COLO668 (cell line): ENCODE measurements at regions not wholly inside any gene's neighbourhood (a gene's known extent, or its start where the extent isn't known, plus 50 kb on each side); places are given as distances from the start of the nearest gene placed in this dataset.
"Not testable (repeated sequence)": the region's sequence is repeated elsewhere in the genome, so short reads cannot be mapped to it uniquely, and the experiment has no call there.

Source experiments
- DNase-seq: peaks from one replicate; lab custom pipeline; 2025; ENCODE audit not compliant: unreplicated experiment; lab: John Stamatoyannopoulos, UW

DNA sequence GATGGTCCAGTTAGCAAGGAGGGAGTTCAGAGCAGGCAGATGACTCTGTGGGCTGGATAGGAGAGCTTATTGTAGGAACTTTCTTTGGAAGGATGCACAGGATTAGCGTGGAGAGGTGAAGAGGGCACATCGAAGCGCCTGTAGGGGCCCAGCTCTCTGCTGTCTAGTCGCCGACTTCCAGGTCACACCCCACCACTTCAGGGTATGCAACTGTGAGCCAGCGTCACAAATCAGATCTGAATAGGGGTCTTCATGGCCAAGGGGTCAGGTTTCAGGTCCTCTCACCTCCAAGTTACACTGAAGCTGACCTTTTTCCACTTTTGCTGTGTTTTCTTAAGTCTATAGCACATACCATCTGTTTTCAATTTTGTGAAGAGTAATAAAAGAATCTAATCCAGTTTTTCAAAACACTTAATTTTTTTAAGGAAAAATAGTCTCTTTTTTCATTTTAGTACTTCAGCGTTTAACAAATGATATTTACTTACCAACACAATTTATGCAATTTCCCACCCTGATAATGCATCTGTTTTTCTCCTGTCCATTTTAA lies 364.2 kb upstream of the CLINT1 start:
- no peak for DNase-seq

DNA sequence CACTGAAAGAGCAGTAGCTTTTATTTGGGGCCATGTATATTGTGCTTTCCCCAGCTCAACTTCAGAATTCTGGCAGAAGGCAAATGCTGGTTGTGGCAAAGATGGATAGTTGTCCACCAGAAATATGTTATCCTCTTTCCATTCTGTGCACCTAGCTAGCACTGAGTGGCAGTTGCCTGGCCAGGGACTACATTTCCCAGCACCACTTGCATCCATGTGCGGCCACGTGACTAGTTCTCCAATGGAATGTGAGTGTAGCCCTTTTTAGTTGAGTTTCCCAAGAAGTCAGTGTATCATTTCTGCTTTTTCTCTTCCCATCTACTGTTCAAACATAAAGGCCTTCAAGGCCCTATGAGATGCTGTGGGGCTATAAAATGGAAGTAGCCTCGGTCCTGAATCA lies 354.0 kb upstream of the CLINT1 start:
- no peak for DNase-seq

DNA sequence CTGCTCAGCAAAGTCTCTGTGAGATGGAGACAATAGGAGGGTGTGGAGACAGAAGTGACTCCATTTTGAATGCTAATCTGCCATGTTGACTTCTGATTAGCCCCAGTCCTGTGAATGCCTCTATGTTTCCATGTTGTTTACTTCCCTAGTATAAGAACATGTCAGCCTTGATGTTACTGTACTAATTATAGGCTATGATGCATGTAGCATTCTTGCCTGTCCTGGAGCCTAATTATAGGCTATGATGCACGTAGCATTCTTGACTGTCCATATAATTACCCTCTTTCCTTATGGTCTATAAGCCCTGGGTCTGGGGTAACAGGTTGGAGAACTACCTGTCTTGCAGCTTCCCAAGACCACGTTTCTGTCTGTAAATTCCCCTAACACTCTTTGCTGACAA lies 353.3 kb upstream of the CLINT1 start:
- DNase-seq = no peak

DNA sequence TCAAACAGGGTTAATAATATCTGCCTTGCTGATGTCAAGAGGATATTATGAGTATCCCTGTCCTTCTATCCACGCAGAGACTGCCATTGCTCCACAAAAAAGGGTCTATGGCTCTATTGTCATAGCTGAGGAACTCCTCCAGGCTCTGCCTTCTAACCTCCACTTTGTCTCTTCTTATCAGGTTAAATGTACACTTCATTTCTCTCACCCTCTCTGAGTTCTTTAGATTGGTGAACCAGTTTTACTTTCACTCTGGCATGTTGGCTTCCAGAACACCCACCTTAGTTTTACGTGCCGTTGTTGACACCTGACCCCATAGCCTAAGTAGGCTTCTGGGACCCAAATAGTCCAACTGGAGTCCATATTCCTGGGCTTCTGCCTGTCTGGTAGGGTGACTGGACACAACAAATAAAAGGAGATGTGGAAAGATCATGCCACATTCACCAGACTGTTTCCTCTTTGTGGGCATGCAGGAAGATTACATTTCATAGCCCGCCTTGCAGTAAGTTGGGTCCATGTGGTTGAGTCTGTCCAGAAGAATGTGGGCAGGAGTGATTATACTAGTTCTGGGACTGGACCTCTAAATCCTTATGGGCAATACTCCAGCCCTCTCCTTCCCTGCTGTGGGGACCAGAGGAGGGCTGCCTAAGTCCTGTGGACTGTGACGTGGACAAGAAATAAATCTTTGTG lies 350.4 kb upstream of the CLINT1 start:
- DNase-seq = no peak

DNA sequence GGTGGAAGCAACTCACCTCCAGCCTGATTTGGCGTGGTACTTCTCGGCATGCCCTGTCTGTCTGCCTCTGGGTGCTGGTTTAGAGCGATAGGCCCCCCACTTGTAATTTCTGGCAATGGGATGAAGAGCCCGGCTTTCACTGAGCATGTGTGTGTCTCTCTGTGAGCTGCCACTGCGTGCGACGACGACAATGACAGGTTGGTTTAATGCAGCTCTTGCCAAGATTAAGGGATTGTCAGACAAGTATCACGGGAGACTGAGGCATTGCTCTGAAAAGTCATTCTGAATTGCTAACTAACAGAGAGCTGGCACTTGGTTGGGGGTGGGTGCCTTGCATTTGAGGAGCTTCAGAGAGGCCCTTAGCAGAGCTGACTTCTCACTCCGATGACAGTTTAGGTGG lies 348.8 kb upstream of the CLINT1 start:
- DNase-seq = no peak

DNA sequence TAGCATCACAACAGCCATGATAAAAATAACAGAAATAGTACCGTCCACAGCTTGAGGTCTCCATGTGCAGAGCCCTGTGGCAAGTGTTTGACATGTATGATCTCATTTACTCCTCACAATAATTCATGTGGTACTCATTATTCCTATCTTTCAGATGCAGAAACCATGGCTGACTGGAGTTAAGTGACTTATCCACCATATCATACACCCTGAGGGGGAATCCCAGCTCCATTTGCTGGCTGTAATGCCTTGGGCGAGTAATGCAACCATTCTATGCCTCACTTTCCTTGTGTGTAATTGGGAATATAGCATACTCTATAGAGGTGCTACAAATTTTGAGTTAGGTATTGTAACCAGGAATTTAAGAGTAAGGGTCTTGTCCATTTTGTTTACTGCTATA lies 347.0 kb upstream of the CLINT1 start:
- DNase-seq = no peak

DNA sequence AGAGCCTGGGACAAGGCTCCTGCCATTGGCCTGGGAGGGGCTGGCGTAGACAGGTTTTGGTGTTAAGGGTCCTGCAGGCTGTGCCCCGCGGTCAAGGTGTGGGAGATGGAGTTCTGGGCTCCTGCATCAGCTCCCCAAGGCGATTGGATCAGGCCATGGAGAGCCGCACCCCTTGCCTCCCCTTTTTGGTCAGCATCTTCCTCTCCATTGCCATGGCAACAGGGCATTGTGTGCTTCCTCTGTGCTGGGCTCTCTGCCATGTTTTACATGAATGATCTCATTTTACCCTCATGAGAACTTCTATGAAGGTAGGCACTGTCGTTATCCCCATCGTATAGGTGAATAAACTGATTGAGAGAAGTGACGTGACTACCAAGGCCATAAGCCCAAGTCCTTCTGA lies 344.3 kb upstream of the CLINT1 start:
- DNase-seq = no peak

DNA sequence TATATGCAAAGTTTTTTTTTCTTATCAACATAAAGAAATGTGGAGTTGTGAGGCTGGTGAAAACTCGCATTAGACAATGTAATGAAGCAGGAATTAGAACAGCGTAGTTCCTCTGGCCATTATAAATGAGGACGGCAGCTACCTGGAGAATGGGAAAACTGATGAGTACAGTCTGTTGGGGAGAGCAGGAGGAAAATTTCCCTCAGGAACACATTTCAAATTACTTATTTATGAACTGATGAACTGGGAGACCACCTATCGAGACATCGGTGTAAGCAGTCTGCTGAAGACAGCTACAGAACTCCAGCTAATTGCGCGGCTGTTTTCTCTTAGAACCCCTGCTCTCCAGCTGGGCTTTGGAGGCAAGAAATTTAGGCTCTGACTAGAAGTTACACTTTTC lies 343.9 kb upstream of the CLINT1 start:
- DNase-seq = no peak

DNA sequence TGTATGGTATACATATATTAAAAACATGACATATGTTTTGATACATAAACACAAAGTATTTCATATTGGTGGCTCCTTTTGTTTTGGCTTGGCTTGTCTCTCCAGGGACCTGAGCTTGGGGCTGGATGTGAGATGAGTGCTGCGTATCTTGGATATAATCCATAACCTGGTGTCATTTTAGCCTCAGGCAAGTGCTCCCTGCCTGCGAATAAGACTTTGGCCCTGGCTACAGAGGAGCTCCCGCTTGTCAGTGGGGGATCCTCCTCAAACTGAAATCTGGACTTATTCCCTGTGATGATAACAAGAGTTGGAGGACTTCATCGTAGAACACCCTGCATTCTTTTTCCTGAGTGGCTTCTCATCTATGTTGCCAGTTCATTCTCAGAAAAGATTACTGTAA lies 341.7 kb upstream of the CLINT1 start:
- no peak for DNase-seq

DNA sequence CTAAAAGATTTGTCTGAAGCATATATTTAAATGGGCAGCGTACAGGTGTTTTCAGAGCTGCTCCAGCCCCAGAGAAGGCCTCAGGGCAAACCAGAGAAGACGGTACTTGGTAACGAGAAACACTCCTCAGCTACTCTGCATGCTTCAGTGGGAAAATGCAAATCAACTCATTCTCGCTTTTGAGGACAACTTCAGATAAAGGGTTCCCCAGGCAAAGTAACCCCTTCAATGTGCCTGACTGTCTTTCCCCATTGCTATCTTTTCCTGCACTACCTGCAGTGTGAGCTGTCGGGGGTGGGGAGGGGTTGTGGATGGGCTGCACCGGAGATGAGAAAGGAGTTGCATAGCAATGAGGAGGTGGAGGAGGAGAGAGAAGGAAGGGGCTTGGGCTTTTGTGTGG lies 339.7 kb upstream of the CLINT1 start:
- no peak for DNase-seq

DNA sequence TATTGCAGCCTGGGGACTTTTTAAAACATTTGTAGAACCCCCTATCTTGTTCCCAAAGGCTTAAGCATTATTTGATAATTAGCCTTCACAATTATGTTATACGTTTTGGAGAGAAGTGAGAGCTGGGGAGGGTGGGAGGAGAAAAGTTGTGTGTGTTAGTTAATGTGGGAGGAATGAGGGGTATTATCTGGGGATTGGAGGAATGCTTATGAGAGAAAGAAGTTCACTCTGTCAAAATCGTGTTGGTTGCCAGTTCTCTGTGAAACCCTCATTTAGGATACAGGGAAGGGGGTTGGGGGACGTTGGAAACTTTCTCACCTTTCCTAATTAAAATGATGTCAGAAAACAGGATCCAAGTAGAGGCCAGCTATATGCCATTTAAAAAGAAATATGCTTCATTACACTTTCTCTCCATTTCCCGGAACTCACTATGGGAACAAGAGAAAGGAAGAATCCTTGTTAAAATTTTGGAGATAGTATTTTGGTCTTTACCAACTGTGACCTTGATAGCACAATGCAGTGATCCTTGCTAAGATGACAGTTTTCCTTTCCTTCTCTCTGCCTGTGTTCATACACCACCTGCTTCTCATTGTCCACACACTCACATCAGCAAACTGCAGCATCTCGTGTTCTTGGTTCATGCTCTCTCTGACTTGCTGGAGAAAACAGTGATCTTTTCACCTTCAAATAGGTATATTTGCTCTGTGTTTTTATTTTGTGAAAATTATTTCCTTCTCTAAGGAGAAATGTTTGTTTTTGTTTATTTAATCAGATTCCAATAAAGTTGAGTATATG lies 336.7 kb upstream of the CLINT1 start:
- DNase-seq = no peak

DNA sequence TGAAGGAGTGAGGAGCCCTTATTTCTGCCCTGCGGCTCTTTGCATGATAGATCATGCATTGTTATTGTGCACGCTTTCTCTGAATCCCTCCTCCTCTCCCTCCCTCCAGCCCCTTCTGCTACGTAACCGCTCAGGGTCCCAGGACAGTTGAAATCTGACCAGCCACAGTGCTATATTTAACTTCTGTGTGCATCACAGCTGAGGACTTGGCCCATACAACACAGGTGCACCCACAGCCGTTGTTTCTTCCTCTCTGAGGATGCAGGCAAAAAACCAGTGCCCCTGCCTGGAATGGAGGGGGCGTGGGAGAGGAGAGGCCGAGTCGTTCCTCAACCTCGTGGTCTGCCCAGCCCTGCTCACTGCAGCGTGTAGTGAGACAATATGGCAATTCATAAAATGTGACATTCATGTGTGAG lies 335.6 kb upstream of the CLINT1 start:
- no peak for DNase-seq

DNA sequence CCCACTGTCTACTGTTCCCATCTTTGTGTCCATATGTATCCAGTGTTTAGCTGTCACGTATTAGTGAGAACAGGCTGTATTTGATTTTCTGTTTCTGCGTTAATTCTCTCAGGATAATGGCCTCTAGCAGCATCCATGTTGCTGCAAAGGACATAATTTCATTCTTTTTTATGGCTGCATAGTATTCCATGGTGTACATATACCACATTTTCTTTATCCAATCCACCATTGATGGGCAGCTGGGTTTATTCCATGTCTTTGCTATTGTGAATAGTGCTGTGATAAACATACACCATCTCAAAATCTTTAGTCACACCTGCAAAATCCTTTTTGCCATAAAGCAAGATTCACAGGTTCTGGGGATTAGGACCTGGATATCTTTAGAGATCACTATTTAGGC lies 334.4 kb upstream of the CLINT1 start:
- not testable (repeated sequence) for DNase-seq

DNA sequence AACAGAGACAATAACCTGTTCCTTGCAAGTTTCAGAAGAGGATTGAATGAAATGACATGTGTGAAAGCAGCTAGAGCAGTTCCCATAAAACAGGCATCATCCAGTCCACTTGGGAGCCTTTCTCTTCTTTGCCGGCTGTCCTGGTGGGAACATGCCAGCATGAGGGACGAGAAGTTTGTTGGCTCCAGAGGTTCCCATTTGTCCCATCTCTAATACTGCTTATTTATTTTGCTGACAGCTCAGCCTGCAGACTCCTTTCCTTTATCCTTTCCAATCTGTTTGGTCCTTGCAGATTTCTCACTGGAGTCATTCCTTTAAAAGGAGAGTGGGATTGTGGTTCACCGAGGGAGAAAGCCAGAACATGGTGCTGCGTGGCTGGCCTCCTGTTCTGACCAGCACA lies 321.5 kb upstream of the CLINT1 start:
- DNase-seq = no peak

DNA sequence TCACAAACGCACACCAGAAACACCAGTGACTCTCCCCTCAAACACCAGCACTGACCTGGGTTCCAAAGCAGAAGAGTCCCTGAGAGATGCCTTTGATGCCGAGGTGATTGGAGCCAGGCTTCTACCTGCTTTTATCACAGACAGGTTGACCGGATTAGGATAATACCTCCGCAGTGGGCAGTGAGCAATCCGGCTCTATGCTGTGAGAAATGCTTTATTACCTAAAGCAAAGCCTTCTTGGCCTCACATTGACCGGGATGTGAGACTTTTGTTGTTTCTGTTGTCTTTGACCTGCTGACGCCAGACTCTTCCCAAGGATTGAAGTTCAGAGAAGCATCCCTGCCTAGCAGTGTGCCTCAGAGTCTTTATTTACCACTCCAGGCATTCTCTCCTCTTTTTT lies 320.3 kb upstream of the CLINT1 start:
- no peak for DNase-seq

DNA sequence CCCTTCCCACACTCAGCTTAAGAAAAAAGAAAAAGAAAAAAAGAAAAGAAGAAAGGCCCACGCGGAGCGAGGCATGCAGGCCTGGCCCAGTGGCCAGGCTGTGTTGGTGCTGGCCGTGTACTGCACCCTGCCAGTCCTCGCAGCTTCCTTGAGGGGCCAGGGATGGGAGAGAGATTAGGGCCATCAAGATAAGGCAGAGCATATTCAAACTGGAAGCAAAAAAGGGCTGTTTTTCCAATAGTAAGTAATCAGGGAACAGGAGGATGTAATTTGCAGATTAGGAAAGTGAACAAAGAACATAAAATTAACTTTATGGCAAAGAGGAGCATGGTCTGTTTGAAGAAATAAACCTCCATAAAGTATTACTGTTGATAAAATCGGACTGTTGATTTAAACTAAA lies 319.6 kb upstream of the CLINT1 start:
- DNase-seq = no peak

DNA sequence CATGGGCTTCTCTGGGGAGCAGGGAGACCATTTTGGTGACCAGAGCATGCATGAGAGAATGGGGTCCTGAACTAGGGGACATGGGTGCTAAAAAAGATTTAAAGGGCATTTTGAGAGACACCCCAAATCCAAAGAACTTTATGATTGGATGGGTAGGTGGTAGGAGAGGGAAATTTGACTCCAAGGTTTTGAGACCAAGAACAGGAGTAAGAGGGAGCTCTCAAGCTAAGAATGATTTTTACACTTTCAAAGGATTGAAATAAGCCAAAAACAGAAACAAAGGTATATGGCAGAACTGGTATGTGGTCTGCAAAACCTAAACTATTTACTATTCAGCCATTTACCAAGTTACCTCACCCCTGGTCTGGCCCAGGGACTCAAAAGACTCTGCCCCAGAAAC lies 318.2 kb upstream of the CLINT1 start:
- no peak for DNase-seq

DNA sequence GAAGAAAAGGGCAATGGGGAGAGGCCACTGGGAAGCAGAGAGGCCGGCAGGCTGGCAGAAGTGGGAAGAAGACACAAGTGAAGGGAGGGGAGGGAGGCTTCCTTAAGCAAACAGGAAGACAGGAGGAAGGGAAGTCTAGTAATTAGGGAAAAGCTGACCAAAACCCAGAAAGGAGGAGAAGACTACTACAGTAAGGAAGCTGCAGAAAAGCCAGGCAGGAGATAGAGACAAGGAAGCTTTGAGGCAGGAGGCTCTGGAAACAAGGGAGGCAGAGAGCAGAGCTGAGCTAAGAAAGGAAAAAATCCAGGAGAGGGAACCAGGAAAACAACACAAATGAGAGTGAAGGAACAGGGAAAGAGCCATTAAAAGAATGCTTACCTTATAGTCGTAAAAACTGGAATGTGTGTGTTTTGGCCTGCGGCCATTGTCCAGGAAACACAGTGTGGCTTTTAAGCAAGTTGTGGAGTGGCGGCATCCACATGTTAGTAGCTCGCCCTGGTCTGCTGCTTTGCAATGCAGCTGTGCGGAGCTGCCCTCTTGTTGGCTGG lies 317.1 kb upstream of the CLINT1 start:
- DNase-seq = no peak

DNA sequence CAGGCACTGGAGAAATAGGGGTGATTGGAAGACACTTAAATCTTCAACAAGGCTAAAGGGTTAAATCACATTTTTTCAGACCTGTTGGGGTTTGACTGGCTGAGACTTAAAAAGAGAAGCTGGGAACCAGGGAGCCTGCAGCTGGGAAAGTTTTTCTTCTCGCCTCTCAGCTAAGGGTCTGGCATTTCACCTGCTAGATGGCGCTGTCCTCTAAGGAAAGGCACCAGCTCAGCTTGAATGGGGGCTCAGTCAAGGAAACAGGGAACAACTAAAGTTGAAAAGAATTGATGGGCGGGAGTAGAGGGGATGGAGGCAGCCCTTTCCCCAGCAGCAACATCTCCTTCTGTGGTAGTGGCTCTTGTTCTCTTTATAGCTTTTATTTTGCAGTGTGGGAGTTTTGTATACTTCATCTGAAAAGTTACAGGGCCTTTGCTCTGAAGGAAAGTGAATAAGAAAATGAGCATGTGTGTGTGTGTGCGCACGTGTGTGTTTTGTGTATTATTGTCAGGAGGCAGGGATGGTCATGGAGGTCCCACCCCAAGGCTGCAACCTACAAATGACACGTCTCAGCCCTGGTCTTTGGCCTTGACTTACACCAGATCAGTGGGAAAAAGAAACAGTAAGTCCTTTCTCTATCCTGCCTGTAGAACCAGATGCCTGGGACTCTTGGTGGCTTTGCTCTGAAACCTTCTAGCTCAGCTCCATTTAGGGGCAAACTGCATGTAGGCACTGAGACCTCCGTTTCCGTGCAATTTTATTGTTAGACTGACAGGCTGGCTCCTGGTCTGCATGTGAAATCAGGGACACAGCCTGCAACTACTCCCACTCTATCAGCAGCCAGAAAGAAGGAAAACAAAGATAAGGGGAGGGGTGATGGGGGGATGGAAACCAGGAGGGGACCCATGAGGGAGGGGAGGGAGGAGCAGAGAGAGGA lies 316.2 kb upstream of the CLINT1 start:
- DNase-seq = peak; percentile 18

DNA sequence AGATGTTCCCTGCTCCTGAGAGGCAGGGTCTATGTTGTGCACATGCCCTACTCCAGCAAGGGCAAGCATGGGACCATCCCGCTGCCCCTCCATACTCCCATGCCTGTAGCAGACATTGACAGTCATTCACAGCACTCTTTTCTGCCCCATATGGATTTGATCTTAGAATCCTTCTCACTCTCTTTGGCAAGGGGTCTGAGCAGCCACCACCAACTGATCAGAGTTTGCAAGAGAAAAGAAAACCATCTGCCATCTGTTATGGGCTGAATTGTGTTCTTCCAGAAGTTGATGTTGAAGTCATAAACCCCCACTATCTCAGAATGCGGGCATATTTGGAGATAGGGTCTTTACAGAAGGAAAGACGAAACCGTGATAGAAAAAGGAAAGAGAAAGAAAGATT lies 315.1 kb upstream of the CLINT1 start:
- no peak for DNase-seq

DNA sequence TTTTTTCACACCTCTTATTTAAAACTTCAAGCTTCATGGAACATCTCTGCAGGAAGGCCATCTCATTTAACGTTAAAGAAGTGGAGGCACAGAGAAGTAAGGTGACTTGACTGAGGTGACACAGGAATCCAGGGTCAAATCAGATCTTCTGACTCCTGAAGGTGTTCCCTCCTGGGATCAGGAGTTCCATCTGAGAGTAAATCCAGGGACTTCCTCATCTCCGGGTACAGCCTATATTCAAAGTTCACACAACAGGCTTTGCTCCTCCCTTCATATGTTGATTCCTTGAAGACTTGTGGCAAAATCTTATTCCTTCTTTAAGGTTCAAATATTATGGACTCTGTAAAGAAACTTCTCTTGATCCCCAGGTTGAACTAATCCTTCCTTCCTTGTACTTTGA lies 313.1 kb upstream of the CLINT1 start:
- no peak for DNase-seq
